Peyer's patch (tissue), 4 donors: ENCODE measurements at regions not wholly inside any gene's neighbourhood (a gene's known extent, or its start where the extent isn't known, plus 50 kb on each side); places are given as distances from the start of the nearest gene placed in this dataset.

ENCODE experiments used
- POLR2A ChIP-seq, 2 donors: fragments of 450-650 bp; IDR thresholded peaks; one replicate each; pipeline ENCODE4 v1.5.1; 2017; ENCODE audit warnings: antibody characterized with exemption in 2 of 2, mild to moderate bottlenecking in 2 of 2, moderate library complexity in 2 of 2
- TF ChIP-seq, protein P1 (sequence below), 6 experiments: fragments of 450-650 bp in 4 of 6; fragments of 200-600 bp in 2 of 6; sonication (generic) in 1 of 6; IDR thresholded peaks; one replicate each; pipeline ENCODE4 v1.5.1; 2017 to 2019; ENCODE audit warnings: antibody characterized with exemption in 6 of 6, mild to moderate bottlenecking in 3 of 6, moderate library complexity in 1 of 6

DNA sequence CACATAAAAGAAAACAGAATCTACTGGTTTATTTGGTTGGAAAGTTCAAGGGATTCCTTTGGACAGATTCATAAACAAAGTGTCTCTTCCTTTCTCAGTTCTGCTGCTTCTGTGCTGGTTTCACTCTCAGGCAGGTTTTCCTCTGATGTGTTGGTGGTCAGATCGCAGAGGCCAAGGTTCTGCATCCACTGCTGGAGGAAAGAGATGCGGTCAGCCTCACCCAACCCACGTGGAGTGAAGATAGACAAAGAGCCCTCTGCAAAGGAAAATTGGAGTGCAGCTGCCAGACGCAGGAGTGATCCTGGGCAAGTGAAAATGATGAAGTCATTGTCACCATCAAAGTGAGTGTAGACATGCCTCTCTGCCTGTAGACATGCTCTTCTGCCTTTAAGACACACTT is 352.0 kb downstream of the TSHZ3 start:
- TF ChIP-seq, protein P1, sequence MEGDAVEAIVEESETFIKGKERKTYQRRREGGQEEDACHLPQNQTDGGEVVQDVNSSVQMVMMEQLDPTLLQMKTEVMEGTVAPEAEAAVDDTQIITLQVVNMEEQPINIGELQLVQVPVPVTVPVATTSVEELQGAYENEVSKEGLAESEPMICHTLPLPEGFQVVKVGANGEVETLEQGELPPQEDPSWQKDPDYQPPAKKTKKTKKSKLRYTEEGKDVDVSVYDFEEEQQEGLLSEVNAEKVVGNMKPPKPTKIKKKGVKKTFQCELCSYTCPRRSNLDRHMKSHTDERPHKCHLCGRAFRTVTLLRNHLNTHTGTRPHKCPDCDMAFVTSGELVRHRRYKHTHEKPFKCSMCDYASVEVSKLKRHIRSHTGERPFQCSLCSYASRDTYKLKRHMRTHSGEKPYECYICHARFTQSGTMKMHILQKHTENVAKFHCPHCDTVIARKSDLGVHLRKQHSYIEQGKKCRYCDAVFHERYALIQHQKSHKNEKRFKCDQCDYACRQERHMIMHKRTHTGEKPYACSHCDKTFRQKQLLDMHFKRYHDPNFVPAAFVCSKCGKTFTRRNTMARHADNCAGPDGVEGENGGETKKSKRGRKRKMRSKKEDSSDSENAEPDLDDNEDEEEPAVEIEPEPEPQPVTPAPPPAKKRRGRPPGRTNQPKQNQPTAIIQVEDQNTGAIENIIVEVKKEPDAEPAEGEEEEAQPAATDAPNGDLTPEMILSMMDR (IDR thresholded peaks at IDR 0.05) = no peak
- TF ChIP-seq POLR2A (IDR thresholded peaks at IDR 0.05) = no peak
